ENCODE measurements at regions not wholly inside any gene's neighbourhood (a gene's known extent, or its start where the extent isn't known, plus 50 kb on each side); places are given as distances from the start of the nearest gene placed in this dataset.
"Not testable (repeated sequence)": the region's sequence is repeated elsewhere in the genome, so short reads cannot be mapped to it uniquely, and the experiment has no call there.

DNA sequence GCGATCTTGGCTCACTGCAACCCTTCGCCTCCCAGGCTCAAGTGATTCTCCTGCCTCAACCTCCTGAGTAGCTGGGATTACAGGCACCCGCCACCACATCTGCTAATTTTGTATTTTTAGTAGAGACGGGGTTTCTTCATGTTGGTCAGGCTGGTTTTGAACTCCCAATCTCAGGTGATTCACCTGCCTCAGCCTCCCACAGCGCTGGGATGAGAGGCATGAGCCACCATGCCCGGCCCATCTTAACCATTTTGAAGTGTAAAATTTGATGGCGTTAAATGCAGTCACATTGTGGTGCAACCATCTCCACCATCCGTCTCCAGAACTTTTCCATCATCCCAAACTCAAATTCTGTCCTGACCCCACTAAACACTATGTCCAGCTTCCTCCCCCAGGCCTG lies 61.8 kb upstream of the METTL9 start:
- not testable (repeated sequence) for H3K27me3 ChIP-seq; H3K4me1 ChIP-seq; DNase-seq; H3K9me3 ChIP-seq (replicated peaks); H3K36me3 ChIP-seq; H3K27ac ChIP-seq; H3K4me3 ChIP-seq

DNA sequence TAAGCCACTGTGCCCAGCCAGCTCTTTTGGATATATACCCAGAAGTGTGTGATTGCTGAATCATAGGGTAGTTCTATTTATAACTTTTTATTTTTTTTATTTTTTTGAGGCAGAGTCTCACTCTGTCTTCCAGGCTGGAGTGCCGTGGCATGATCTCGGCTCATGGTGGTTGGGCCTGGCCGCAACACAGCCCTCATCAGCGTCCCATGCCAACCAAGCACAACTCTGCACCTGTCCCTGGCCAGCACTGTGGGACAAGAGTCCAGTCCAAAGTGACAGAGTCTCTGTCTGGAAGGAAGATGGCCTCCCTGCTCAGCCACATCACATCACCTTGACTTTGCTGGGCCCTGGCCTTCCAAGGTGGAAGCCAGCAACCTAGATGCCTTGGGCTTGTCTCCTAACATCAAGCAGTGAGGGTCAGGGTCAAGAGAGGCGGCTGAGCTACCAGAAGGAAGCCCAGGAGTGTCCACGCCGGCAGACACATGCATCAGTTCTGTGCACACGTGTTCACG lies 60.2 kb upstream of the METTL9 start:
- H3K27ac ChIP-seq; H3K9me3 ChIP-seq (replicated peaks); H3K4me1 ChIP-seq; H3K36me3 ChIP-seq; H3K4me3 ChIP-seq; H3K27me3 ChIP-seq; DNase-seq: not testable (repeated sequence)

- not testable (repeated sequence) for H3K9me3 ChIP-seq (replicated peaks); H3K4me3 ChIP-seq; H3K36me3 ChIP-seq; DNase-seq; H3K27me3 ChIP-seq; H3K27ac ChIP-seq; H3K4me1 ChIP-seq
These were observed 58.5 kb upstream of the METTL9 start for GRCh38 chr16:21540770-21541433.

GRCh38 chr16:21541611-21542051 lies 57.7 kb upstream of the METTL9 start:
- H3K9me3 ChIP-seq (replicated peaks); H3K36me3 ChIP-seq; H3K27ac ChIP-seq; H3K27me3 ChIP-seq; DNase-seq; H3K4me3 ChIP-seq; H3K4me1 ChIP-seq: not testable (repeated sequence)

DNA sequence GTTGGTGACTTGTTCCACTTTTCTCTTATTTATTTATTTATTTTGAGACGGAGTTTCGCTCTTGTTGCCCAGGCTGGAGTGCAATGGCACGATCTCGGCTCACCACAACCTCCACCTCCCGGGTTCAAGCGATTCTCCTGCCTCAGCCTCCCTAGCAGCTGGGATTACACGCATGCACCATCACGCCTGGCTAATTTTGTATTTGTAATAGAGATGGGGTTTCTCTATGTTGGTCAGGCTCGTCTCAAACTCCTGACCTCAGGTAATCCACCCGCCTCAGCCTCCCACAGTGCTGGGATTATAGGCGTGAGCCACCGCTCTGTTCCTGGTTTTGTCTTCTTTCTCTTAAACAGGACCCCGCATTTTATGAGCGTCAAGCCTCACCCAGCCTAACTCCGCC lies 57.3 kb upstream of the METTL9 start:
- H3K4me1 ChIP-seq; H3K36me3 ChIP-seq; H3K9me3 ChIP-seq (replicated peaks); H3K27ac ChIP-seq; DNase-seq; H3K27me3 ChIP-seq; H3K4me3 ChIP-seq: not testable (repeated sequence)

DNA sequence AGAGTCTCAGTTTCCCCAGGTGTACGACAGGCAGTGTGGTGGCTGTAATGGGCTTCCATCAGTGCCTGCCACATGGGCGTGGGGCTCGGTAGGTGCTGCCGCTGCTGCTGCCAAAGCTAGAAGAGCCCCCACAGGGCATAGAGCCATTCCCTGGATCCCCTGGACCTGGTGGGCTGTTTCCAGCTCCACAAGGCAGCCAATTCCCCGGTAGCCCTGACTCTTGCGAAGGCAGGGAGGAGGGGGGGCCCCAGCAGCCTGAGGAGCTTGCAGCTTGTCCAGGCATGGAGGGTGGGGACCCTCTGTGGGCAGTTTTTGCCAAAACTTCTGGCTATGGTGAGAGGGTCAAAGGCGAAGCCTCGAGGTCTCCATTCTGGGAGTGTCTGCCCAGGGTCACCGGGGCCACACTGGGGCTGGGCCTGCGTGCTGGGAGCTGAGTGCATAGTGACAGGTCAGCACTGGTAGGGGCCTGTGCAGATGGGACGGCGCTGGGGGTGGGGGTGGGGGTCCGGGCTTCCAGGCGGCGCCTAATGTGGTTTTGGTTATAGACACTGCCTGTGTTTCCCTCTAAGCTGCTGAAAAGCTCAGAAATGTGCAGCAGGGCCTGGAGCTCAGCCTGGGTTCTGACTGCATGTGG lies 56.8 kb upstream of the METTL9 start:
- not testable (repeated sequence) for H3K36me3 ChIP-seq; H3K4me3 ChIP-seq; H3K27me3 ChIP-seq; H3K4me1 ChIP-seq; H3K9me3 ChIP-seq (replicated peaks); H3K27ac ChIP-seq; DNase-seq

DNA sequence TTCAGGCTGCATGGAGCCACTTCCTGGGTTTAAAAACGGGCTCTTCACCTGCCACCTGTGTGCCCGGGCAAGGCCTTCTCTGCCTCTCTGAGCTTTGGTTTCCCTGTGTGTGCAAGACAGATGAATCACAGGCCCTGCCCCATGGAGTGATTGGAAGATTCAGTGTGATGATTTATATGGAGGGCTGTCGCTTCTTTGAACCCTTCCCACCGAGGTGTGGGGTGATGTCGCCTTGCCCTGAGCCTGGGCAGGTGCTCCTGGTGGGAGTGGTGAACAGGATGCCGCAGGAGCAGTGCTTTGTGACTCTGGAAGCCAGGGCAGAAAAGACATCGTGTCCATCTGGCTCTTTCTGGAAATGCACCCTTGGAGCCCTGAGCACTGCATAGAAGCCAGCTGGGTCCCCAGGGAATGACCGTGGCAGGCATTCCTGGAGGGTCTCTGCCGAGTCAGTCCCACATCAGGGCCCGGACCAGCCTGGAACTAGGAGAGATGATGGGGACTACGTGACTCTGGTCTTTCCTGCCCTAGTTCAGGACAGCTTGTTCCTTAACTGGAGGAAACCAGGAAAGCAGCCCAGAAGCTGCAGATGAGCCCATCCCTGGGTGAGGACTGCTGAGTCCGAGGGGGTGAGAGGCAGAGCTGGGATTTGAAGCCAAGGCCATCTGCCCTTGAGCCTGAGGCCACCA lies 56.1 kb upstream of the METTL9 start:
- H3K36me3 ChIP-seq; H3K9me3 ChIP-seq (replicated peaks); H3K27me3 ChIP-seq; H3K4me1 ChIP-seq: not testable (repeated sequence)
- Histone ChIP-seq H3K27ac (peak overlapping the region; percentile 63), H3K4me3 (peak overlapping the region; percentile 31)
- DNase-seq: peak; percentile 45 to 49

DNA sequence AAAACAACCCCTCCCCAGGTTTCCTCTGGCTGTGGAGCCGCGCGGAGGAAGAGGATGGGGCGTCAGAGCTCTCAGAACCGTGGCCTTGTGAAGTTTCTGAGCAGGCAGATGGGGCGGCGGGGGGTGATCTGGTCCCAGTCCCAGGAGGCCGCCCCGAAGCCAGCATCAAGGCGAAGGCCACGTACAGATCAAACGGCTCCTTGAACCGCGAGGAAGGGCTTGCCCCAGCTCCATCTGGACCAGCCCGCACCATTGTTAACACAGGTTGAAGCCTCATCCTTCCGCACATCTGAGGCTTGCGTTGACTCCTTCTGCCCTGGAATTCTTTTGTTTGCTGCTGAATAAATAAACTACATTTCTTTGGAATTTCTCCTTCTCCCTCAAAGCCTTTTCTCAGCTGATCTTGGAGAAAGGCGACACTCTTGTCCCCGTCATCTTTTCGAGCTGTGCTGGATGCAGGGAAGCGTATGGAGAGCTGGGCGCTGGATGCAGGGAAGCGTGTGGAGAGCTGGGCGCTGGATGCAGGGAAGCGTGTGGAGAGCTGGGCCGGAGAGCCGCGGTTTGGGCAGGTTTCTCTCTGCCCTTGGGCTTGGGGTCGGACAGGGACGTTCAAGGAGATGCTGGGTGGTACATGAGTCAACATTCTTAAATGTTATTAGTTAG lies 53.6 kb upstream of the METTL9 start:
- H3K9me3 ChIP-seq (replicated peaks); DNase-seq; H3K4me1 ChIP-seq; H3K4me3 ChIP-seq; H3K27ac ChIP-seq; H3K36me3 ChIP-seq; H3K27me3 ChIP-seq: not testable (repeated sequence)

- not testable (repeated sequence) for H3K9me3 ChIP-seq (replicated peaks); H3K27me3 ChIP-seq; H3K4me1 ChIP-seq; H3K36me3 ChIP-seq; DNase-seq; H3K4me3 ChIP-seq; H3K27ac ChIP-seq
These were observed 50.0 kb upstream of the METTL9 start for GRCh38 chr16:21549396-21549795.
